PC-9 (cell line): ENCODE measurements at regions not wholly inside any gene's neighbourhood (a gene's known extent, or its start where the extent isn't known, plus 50 kb on each side); places are given as distances from the start of the nearest gene placed in this dataset.

ENCODE experiments used
- BruUV-seq: library from RNA; stranded (reverse); fragments of 400-500 nt; replicated peaks from 2 replicates; lab custom pipeline; 2021; lab: Mats Ljungman, UMichigan
- CTCF ChIA-PET: fragments of 300-600 bp; sonication (Branson Sonifier 250); formaldehyde crosslinking; loops from one replicate; lab custom pipeline; 2022; ENCODE audit warnings: antibody characterized with exemption; lab: Charles Lee
- POLR2A ChIA-PET: fragments of 300-600 bp; sonication (Branson Sonifier 250); formaldehyde crosslinking; loops from one replicate; lab custom pipeline; 2022; ENCODE audit warnings: antibody characterized with exemption; ENCODE audit not compliant: unreplicated experiment; lab: Charles Lee
- DNase-seq, 2 experiments: peaks; one replicate each; pipeline versions ENCODE4 v3.0.0 to v3.0.0-alpha.2; 2015 to 2022; ENCODE audit warnings: mixed read lengths in 1 of 2
- H2AFZ ChIP-seq: fragments of 200-600 bp; sonication (generic); 2 replicates; pipeline ENCODE4 v1.8.1; 2017; ENCODE audit warnings: antibody characterized with exemption
- H3F3A ChIP-seq: fragments of 200-600 bp; sonication (generic); 2 replicates; pipeline ENCODE4 v1.8.1; 2017; ENCODE audit warnings: antibody characterized with exemption, mild to moderate bottlenecking, low read depth; ENCODE audit not compliant: insufficient read depth
- H3K27ac ChIP-seq: fragments of 200-600 bp; sonication (generic); 2 replicates; pipeline ENCODE4 v1.6.1; 2016; ENCODE audit warnings: mixed run types
- H3K27me3 ChIP-seq: fragments of 200-600 bp; sonication (generic); 2 replicates; pipeline ENCODE4 v1.6.1; 2016; ENCODE audit warnings: low read depth, mixed run types; ENCODE audit not compliant: insufficient read depth
- H3K36me3 ChIP-seq: fragments of 200-600 bp; sonication (generic); 2 replicates; pipeline ENCODE4 v1.6.1; 2016; ENCODE audit warnings: low read depth, mixed run types
- H3K4me1 ChIP-seq: fragments of 200-600 bp; sonication (generic); replicated peaks from 2 replicates; pipeline ENCODE4 v1.6.1; 2016; ENCODE audit warnings: mixed run types; ENCODE audit not compliant: insufficient read depth
- H3K4me2 ChIP-seq: fragments of 200-600 bp; sonication (generic); 2 replicates; pipeline ENCODE4 v1.6.1; 2017; ENCODE audit warnings: mixed run types
- H3K4me3 ChIP-seq: fragments of 200-600 bp; sonication (generic); 2 replicates; pipeline ENCODE4 v1.6.1; 2016; ENCODE audit warnings: mixed run types
- H3K79me2 ChIP-seq: fragments of 200-600 bp; sonication (generic); 2 replicates; pipeline ENCODE4 v1.6.1; 2017; ENCODE audit warnings: low read depth, mixed run types
- H3K9me2 ChIP-seq: fragments of 200-600 bp; sonication (generic); 2 replicates; pipeline ENCODE4 v1.8.1; 2017; ENCODE audit warnings: mild to moderate bottlenecking; ENCODE audit not compliant: insufficient read depth
- H3K9me3 ChIP-seq: fragments of 200-600 bp; sonication (generic); 2 replicates; pipeline ENCODE4 v1.8.1; 2016; ENCODE audit warnings: low read depth; ENCODE audit not compliant: insufficient read depth
- H4K20me1 ChIP-seq: fragments of 200-600 bp; sonication (generic); 2 replicates; pipeline ENCODE4 v1.8.1; 2017; ENCODE audit not compliant: insufficient read depth
- EZH2 ChIP-seq: fragments of 200-600 bp; sonication (generic); IDR thresholded peaks from 2 replicates; pipeline ENCODE4 v1.8.0; 2017; ENCODE audit warnings: antibody characterized with exemption, low read depth
- intact Hi-C: fragments of 100-400 bp; cut with micrococcal nuclease; formaldehyde crosslinking; loops from one replicate; pipeline ENCODE4 v1.10.0; 2022; ENCODE audit not compliant: unreplicated experiment
- TF ChIP-seq, protein P1 (sequence below): fragments of 200-600 bp; sonication (generic); conservative IDR thresholded peaks from 2 replicates; pipeline ENCODE4 v1.6.1; 2017; ENCODE audit warnings: mixed run types, antibody characterized with exemption, mild to moderate bottlenecking, moderate library complexity

DNA sequence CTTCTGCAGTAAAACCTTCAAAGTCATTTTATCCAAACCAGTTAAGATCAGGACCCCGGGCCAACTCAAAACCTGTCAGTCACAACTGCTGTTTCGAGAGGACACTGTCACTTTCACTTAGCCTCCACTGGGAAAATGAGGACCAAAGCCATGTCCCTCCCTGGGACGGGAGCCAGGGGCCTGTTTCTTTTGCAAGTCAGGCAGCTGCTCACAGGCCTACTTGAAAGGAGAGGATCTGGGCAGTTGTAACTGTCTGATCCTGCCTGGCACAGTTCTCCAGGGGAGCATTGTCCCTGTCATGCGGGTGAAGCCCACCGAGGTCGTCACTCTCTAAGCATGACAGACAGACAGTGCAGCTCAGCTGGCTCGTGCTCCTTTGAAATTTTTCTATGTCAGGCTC lies 276.2 kb downstream of the NPIPA8 start:
- Histone ChIP-seq H3K4me3 (no peak overlapping the region), H3K27ac (no peak overlapping the region), H3K27me3 (peaks cover 68% of the 10 kb centered on the region), H3K9me2 (no peaks in the 10 kb centered on the region), H3K4me1 (no peaks in the 10 kb centered on the region), H3K36me3 (no peaks in the 10 kb centered on the region), H3K9me3 (no peaks in the 10 kb centered on the region), H3F3A (no peaks in the 10 kb centered on the region), H3K4me2 (no peak overlapping the region), H2AFZ (no peak overlapping the region), H3K79me2 (no peaks in the 10 kb centered on the region), H4K20me1 (no peaks in the 10 kb centered on the region)
- CTCF ChIA-PET: no interaction called here
- DNase-seq: no peak
- BruUV-seq: no TSS peak
- TF ChIP-seq EZH2: no peak
- TF ChIP-seq, protein P1, sequence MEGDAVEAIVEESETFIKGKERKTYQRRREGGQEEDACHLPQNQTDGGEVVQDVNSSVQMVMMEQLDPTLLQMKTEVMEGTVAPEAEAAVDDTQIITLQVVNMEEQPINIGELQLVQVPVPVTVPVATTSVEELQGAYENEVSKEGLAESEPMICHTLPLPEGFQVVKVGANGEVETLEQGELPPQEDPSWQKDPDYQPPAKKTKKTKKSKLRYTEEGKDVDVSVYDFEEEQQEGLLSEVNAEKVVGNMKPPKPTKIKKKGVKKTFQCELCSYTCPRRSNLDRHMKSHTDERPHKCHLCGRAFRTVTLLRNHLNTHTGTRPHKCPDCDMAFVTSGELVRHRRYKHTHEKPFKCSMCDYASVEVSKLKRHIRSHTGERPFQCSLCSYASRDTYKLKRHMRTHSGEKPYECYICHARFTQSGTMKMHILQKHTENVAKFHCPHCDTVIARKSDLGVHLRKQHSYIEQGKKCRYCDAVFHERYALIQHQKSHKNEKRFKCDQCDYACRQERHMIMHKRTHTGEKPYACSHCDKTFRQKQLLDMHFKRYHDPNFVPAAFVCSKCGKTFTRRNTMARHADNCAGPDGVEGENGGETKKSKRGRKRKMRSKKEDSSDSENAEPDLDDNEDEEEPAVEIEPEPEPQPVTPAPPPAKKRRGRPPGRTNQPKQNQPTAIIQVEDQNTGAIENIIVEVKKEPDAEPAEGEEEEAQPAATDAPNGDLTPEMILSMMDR: no peak
- intact Hi-C loops: no loop called here
- POLR2A ChIA-PET: no interaction called here

DNA sequence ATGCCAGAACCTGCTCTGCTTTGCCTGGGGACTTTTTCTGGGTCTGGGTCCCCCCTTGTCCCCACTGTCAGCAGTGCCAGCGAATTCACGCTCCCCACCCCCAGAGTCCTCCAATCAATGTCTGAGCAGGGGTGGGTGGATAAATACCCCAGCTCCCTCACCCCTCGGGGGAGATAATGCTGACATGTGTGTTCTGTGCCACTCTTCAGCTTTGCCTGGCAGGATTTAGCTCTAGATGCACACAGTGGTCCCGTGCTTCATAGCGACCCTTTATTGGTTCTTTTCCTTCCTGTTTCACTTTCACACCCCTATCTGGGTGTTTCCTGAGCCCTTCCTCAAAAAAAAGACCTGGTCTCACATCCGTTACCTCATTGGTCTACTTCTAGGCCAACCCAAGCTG lies 277.0 kb downstream of the NPIPA8 start:
- ChIA-PET POLR2A (no interaction called here), CTCF (no interaction called here)
- H3K27ac ChIP-seq: no peak overlapping the region
- H4K20me1 ChIP-seq: no peaks in the 10 kb centered on the region
- no peaks in the 10 kb centered on the region for H3K9me3 ChIP-seq
- peaks cover 72% of the 10 kb centered on the region for H3K27me3 ChIP-seq
- no peaks in the 10 kb centered on the region for H3K4me1 ChIP-seq
- no peaks in the 10 kb centered on the region for H3K79me2 ChIP-seq
- H2AFZ ChIP-seq: no peak overlapping the region
- no peaks in the 10 kb centered on the region for H3K9me2 ChIP-seq
- H3K36me3 ChIP-seq: no peaks in the 10 kb centered on the region
- no peak for DNase-seq
- TF ChIP-seq, protein P1: no peak
- no peak for TF ChIP-seq EZH2
- intact Hi-C loops: no loop called here
- H3K4me2 ChIP-seq: no peak overlapping the region
- no TSS peak for BruUV-seq
- H3K4me3 ChIP-seq: no peak overlapping the region
- H3F3A ChIP-seq: no peaks in the 10 kb centered on the region

DNA sequence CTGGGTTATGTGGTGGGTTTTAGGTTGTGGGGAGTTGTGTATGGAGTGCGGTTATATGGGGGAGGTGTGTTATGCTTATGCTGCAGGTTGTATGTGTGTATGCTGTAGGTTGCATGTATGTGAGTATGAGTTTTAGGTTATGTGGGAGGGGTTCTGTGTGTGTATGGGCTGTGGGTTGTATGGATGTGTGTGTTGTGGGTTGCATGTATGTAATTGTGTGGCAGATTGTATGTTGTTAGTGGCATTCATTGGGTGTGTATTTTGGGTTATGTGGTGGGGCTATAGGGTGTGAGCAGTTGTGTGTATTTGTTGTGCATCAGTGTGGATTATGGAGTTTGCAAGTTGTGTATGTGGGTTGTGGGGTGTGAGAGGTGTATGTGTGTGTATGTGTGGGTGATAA lies 277.4 kb downstream of the NPIPA8 start:
- no peak for DNase-seq
- Histone ChIP-seq H3K9me2 (no peaks in the 10 kb centered on the region), H3F3A (no peaks in the 10 kb centered on the region), H4K20me1 (no peaks in the 10 kb centered on the region), H3K27ac (no peak overlapping the region), H3K36me3 (no peaks in the 10 kb centered on the region), H3K79me2 (no peaks in the 10 kb centered on the region), H3K4me3 (no peak overlapping the region), H2AFZ (no peak overlapping the region), H3K27me3 (peaks cover 74% of the 10 kb centered on the region), H3K4me2 (no peak overlapping the region), H3K4me1 (no peaks in the 10 kb centered on the region), H3K9me3 (no peaks in the 10 kb centered on the region)
- no TSS peak for BruUV-seq
- TF ChIP-seq, protein P1: no peak
- TF ChIP-seq EZH2: no peak
- intact Hi-C loops: no loop called here
- ChIA-PET POLR2A (no interaction called here), CTCF (no interaction called here)
